ENCODE measurements at regions not wholly inside any gene's neighbourhood (a gene's known extent, or its start where the extent isn't known, plus 50 kb on each side); places are given as distances from the start of the nearest gene placed in this dataset.

DNA sequence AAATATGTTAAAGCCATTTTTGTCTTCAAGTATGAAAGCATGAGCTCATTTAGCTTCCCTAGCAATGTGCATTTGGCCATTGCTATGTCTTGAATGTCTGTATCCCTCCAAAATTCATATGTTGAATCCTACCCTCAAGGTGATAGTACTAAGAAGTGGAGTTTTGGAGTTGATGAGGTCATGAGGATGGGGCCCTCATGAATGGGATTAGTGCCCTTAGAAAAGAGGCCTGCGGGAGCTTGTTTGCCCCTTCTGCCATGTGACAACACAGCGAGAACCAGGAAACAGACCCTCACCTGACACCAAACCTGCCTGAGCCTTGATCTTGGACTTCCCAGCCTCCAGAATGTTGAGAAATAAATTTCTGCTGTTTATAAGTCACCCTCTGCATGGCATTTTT is 61.3 kb upstream of the UCN3 start:
- Histone ChIP-seq H3K9ac (ENCODE audit: extremely low read depth, low read length, poor library complexity, severe bottlenecking) (no peak overlapping the region), H3K27ac (ENCODE audit: low read depth, low read length) (no peak overlapping the region), H3K27me3 (ENCODE audit: control insufficient read depth, insufficient read depth, low read length, poor library complexity, severe bottlenecking) (no peaks in the 10 kb centered on the region), H3K36me3 (ENCODE audit: control insufficient read depth, insufficient read depth, low read length) (no peaks in the 10 kb centered on the region), H3K4me1 (ENCODE audit: control insufficient read depth, insufficient read depth, low read length) (no peaks in the 10 kb centered on the region), H3K9me3 (ENCODE audit: control insufficient read depth, low read length) (no peaks in the 10 kb centered on the region), H3K4me3 (ENCODE audit: low read length) (no peak overlapping the region)
- H3K27me3 Mint-ChIP-seq (ENCODE audit: insufficient read depth) = peaks cover 5% of the 10 kb centered on the region
- peaks cover 23% of the 10 kb centered on the region for H3K9me3 Mint-ChIP-seq
- no peaks in the 10 kb centered on the region for H3K4me1 Mint-ChIP-seq
- H3K27ac Mint-ChIP-seq = no peak overlapping the region
- DNase-seq = no peak
- no peaks in the 10 kb centered on the region for H3K36me3 Mint-ChIP-seq (ENCODE audit: low read depth)
- TF ChIP-seq, protein P1, sequence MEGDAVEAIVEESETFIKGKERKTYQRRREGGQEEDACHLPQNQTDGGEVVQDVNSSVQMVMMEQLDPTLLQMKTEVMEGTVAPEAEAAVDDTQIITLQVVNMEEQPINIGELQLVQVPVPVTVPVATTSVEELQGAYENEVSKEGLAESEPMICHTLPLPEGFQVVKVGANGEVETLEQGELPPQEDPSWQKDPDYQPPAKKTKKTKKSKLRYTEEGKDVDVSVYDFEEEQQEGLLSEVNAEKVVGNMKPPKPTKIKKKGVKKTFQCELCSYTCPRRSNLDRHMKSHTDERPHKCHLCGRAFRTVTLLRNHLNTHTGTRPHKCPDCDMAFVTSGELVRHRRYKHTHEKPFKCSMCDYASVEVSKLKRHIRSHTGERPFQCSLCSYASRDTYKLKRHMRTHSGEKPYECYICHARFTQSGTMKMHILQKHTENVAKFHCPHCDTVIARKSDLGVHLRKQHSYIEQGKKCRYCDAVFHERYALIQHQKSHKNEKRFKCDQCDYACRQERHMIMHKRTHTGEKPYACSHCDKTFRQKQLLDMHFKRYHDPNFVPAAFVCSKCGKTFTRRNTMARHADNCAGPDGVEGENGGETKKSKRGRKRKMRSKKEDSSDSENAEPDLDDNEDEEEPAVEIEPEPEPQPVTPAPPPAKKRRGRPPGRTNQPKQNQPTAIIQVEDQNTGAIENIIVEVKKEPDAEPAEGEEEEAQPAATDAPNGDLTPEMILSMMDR (conservative IDR thresholded peaks at IDR 0.05) = no peak
- no peak overlapping the region for H3K4me3 Mint-ChIP-seq
- 86 to 94% methylated on average over 1 to 2 of the region's 2 CpGs for WGBS, 2 experiments (ENCODE audit: insufficient coverage in 1 of 2, insufficient read length in 1 of 2)

DNA sequence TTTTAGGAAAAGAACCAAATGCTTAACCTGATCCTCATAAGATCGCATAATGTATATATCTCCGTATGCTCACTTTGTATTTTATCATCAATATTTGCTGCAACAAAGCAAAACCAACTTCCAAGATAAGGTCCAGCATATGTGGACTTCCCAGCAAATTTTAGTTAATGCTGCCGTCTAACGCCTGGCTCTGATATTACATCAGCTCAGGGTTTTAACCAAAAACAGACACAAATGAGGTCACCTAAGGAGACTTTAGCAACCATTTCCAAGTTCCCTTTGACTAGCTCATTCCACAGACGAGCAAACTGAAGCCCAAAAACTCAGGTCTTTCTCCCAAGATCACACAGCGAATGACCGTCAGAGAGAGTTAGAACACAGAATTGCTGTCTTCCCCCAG is 59.4 kb upstream of the UCN3 start:
- H3K4me3 Mint-ChIP-seq = no peak overlapping the region

DNA sequence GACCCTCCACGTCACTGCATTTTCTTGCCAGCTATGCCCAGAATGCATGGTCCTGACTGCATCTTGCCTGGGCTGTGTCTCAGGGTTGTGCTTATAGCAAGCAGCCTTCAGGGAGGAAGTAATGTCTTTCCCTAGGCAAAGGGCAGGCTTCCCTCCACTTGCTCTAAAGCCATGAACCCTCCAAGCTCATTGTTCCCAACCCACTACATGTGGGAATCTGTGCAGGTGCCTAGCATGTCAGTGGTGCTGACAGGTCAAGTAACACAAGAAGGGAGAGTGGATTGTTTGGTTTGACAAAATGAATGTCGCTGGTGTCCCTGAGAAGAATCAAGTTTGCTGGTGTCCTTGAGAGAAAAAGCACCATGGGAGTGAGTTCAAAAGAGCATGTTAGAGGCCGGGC is 53.9 kb upstream of the UCN3 start:
- no peak for DNase-seq
- no peak overlapping the region for H3K9ac ChIP-seq (ENCODE audit: extremely low read depth, low read length, poor library complexity, severe bottlenecking)
- 87 to 88% methylated on average over 3 of the region's 3 CpGs for WGBS, 2 experiments (ENCODE audit: insufficient coverage in 1 of 2, insufficient read length in 1 of 2)

More for the DNA sequence above, 59.4 kb upstream of the UCN3 start:
- Histone ChIP-seq H3K9me3 (ENCODE audit: control insufficient read depth, low read length) (no peaks in the 10 kb centered on the region), H3K4me1 (ENCODE audit: control insufficient read depth, insufficient read depth, low read length) (no peaks in the 10 kb centered on the region), H3K4me3 (ENCODE audit: low read length) (no peak overlapping the region), H3K27me3 (ENCODE audit: control insufficient read depth, insufficient read depth, low read length, poor library complexity, severe bottlenecking) (no peaks in the 10 kb centered on the region), H3K36me3 (ENCODE audit: control insufficient read depth, insufficient read depth, low read length) (no peaks in the 10 kb centered on the region), H3K9ac (ENCODE audit: extremely low read depth, low read length, poor library complexity, severe bottlenecking) (no peak overlapping the region), H3K27ac (ENCODE audit: low read depth, low read length) (no peak overlapping the region)
- TF ChIP-seq, protein P1 (conservative IDR thresholded peaks at IDR 0.05) = no peak
- no peaks in the 10 kb centered on the region for H3K4me1 Mint-ChIP-seq
- peaks cover 5% of the 10 kb centered on the region for H3K27me3 Mint-ChIP-seq (ENCODE audit: insufficient read depth)
- no peak overlapping the region for H3K27ac Mint-ChIP-seq
- no peaks in the 10 kb centered on the region for H3K36me3 Mint-ChIP-seq (ENCODE audit: low read depth)
- peaks cover 23% of the 10 kb centered on the region for H3K9me3 Mint-ChIP-seq
- WGBS, 2 experiments (ENCODE audit: insufficient coverage in 1 of 2, insufficient read length in 1 of 2) = 94 to 100% methylated on average over 7 of the region's 7 CpGs
- no peak for DNase-seq

More for the DNA sequence above, 53.9 kb upstream of the UCN3 start:
- Histone ChIP-seq H3K27me3 (ENCODE audit: control insufficient read depth, insufficient read depth, low read length, poor library complexity, severe bottlenecking) (no peaks in the 10 kb centered on the region), H3K9me3 (ENCODE audit: control insufficient read depth, low read length) (no peaks in the 10 kb centered on the region), H3K36me3 (ENCODE audit: control insufficient read depth, insufficient read depth, low read length) (no peaks in the 10 kb centered on the region), H3K27ac (ENCODE audit: low read depth, low read length) (no peak overlapping the region), H3K4me3 (ENCODE audit: low read length) (no peak overlapping the region), H3K4me1 (ENCODE audit: control insufficient read depth, insufficient read depth, low read length) (no peaks in the 10 kb centered on the region)
- TF ChIP-seq, protein P1 (conservative IDR thresholded peaks at IDR 0.05) = no peak
- H3K4me1 Mint-ChIP-seq = peaks cover 6% of the 10 kb centered on the region
- H3K9me3 Mint-ChIP-seq = peaks cover 11% of the 10 kb centered on the region
- H3K27ac Mint-ChIP-seq = no peak overlapping the region
- no peaks in the 10 kb centered on the region for H3K36me3 Mint-ChIP-seq (ENCODE audit: low read depth)
- H3K4me3 Mint-ChIP-seq = no peak overlapping the region
- no peaks in the 10 kb centered on the region for H3K27me3 Mint-ChIP-seq (ENCODE audit: insufficient read depth)

All from endodermal cell (in vitro differentiated cells).